ENCODE measurements at regions not wholly inside any gene's neighbourhood (a gene's known extent, or its start where the extent isn't known, plus 50 kb on each side); places are given as distances from the start of the nearest gene placed in this dataset.

- Histone ChIP-seq H3K9me3 (no peaks in the 10 kb centered on the region), H3K4me3 (no peak overlapping the region), H3K27me3 (no peaks in the 10 kb centered on the region), H3K4me1 (no peaks in the 10 kb centered on the region), H3K27ac (no peak overlapping the region), H3K36me3 (no peaks in the 10 kb centered on the region)
- ATAC-seq (peak in 1 of 4 donors; percentile 12), DNase-seq (no peak)
- intact Hi-C loops (cut with DNase I): no loop called here
- no peak for TF ChIP-seq CTCF (IDR thresholded peaks at IDR 0.05)
- no peak for TF ChIP-seq POLR2A (IDR thresholded peaks at IDR 0.05)
- WGBS (ENCODE audit: insufficient coverage, low coverage, low lambda C conversion rate, missing lambda C conversion rate): 55% methylated on average over 2 of the region's 3 CpGs
These were observed 202.8 kb upstream of the MKLN1 start for GRCh38 chr7:131124867-131125266.

- intact Hi-C loops (cut with DNase I): no loop called here
- H3K9me3 ChIP-seq: no peaks in the 10 kb centered on the region
- H3K27me3 ChIP-seq: no peaks in the 10 kb centered on the region
- ATAC-seq (no peak), DNase-seq (no peak)
- WGBS (ENCODE audit: insufficient coverage, low coverage, low lambda C conversion rate, missing lambda C conversion rate): 92% methylated on average over 4 of the region's 4 CpGs
- H3K4me1 ChIP-seq: no peaks in the 10 kb centered on the region
- H3K27ac ChIP-seq: no peak overlapping the region
- no peak for TF ChIP-seq CTCF (IDR thresholded peaks at IDR 0.05)
- TF ChIP-seq POLR2A (IDR thresholded peaks at IDR 0.05): no peak
- H3K4me3 ChIP-seq: no peak overlapping the region
- no peaks in the 10 kb centered on the region for H3K36me3 ChIP-seq
These were observed 197.4 kb upstream of the MKLN1 start for GRCh38 chr7:131130324-131130723.

GRCh38 chr7:131131012-131131745 is 196.5 kb upstream of the MKLN1 start:
- DNase-seq (no peak), ATAC-seq (no peak)
- Histone ChIP-seq H3K27me3 (no peaks in the 10 kb centered on the region), H3K4me1 (no peaks in the 10 kb centered on the region), H3K36me3 (no peaks in the 10 kb centered on the region), H3K9me3 (no peaks in the 10 kb centered on the region), H3K4me3 (no peak overlapping the region), H3K27ac (no peak overlapping the region)
- TF ChIP-seq POLR2A (IDR thresholded peaks at IDR 0.05) (no peak), CTCF (IDR thresholded peaks at IDR 0.05) (no peak)
- WGBS (ENCODE audit: insufficient coverage, low coverage, low lambda C conversion rate, missing lambda C conversion rate): 92% methylated on average over 6 of the region's 6 CpGs
- intact Hi-C loops (cut with DNase I): no loop called here

GRCh38 chr7:131131746-131132431 is 195.8 kb upstream of the MKLN1 start:
- no peaks in the 10 kb centered on the region for H3K4me1 ChIP-seq
- no peaks in the 10 kb centered on the region for H3K36me3 ChIP-seq
- WGBS (ENCODE audit: insufficient coverage, low coverage, low lambda C conversion rate, missing lambda C conversion rate): 92% methylated on average over 3 of the region's 3 CpGs
- DNase-seq: no peak
- no peak for ATAC-seq
- no peaks in the 10 kb centered on the region for H3K9me3 ChIP-seq
- no peaks in the 10 kb centered on the region for H3K27me3 ChIP-seq
- no peak for TF ChIP-seq CTCF (IDR thresholded peaks at IDR 0.05)
- TF ChIP-seq POLR2A (IDR thresholded peaks at IDR 0.05): no peak
- H3K27ac ChIP-seq: no peak overlapping the region
- no peak overlapping the region for H3K4me3 ChIP-seq
- intact Hi-C loops (cut with DNase I): no loop called here
